SK-N-SH (cell line): ENCODE measurements at regions not wholly inside any gene's neighbourhood (a gene's known extent, or its start where the extent isn't known, plus 50 kb on each side); places are given as distances from the start of the nearest gene placed in this dataset.

ENCODE experiments used
- CTCF ChIP-seq: fragments of 200-600 bp; sonication (generic); IDR thresholded peaks from 2 replicates; pipeline ENCODE4 v1.6.1; 2017; ENCODE audit warnings: antibody characterized with exemption, mild to moderate bottlenecking, moderate library complexity
- GATA2 ChIP-seq: sonication (generic); formaldehyde crosslinking; IDR thresholded peaks from 2 replicates; pipeline ENCODE4 v1.5.0; 2020; ENCODE audit warnings: mild to moderate bottlenecking, missing genetic modification reagents
- NRF1 ChIP-seq: IDR thresholded peaks from 2 replicates; pipeline ENCODE4 v1.6.1; 2012; ENCODE audit warnings: low read depth, mild to moderate bottlenecking, low read length
- POLR2AphosphoS5 ChIP-seq: IDR thresholded peaks from 2 replicates; pipeline ENCODE4 v1.6.1; 2012; ENCODE audit warnings: low read depth, low read length

GRCh38 chr3:18672561-18672960 is 247.4 kb upstream of the SATB1 start:
- TF ChIP-seq POLR2AphosphoS5 (no peak), CTCF (no peak), GATA2 (CRISPR knock-in tag) (no peak), NRF1 (no peak)
